Sigmoid colon (tissue), 4 donors: ENCODE measurements at regions not wholly inside any gene's neighbourhood (a gene's known extent, or its start where the extent isn't known, plus 50 kb on each side); places are given as distances from the start of the nearest gene placed in this dataset.

Experiments
- EP300 ChIP-seq, 4 donors: sonication (generic); formaldehyde crosslinking; IDR thresholded peaks; one replicate each; pipeline ENCODE4 v1.6.1; 2017; ENCODE audit warnings: antibody characterized with exemption in 4 of 4
- POLR2A ChIP-seq, 2 donors: fragments of 450-650 bp; IDR thresholded peaks; one replicate each; pipeline ENCODE4 v1.6.1; 2016; ENCODE audit warnings: antibody characterized with exemption in 2 of 2, mild to moderate bottlenecking in 2 of 2, moderate library complexity in 2 of 2
- POLR2AphosphoS5 ChIP-seq, 4 donors: sonication (generic); formaldehyde crosslinking; IDR thresholded peaks; one replicate each; pipeline ENCODE4 v1.6.1; 2017; ENCODE audit warnings: antibody characterized with exemption in 4 of 4
- TF ChIP-seq, protein P1 (sequence below), 4 experiments: fragments of 450-650 bp in 3 of 4; fragments of 200-600 bp in 1 of 4; IDR thresholded peaks; one replicate each; pipeline ENCODE4 v1.5.1; 2016 to 2019; ENCODE audit warnings: antibody characterized with exemption in 4 of 4, mild to moderate bottlenecking in 3 of 4, moderate library complexity in 2 of 4

DNA sequence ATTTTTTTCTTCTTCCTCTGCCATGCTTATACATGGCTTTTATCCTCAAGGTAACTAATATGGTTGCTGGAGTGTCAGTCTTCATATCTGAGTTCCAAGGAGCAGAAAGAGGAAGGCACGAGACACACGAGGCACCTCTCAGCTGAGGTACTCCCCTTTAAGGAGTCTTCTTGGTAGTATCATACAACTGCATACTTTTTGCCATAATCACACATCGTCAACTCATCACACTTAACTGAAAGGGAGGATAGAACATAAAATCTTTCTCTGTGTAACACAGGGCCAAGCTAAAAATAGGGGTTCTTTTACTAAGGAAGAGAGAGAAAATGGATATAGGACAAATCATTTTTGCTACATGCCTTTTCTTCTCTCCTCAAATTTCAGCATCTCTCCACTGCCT lies 104.2 kb downstream of the OXSM start:
- TF ChIP-seq, protein P1, sequence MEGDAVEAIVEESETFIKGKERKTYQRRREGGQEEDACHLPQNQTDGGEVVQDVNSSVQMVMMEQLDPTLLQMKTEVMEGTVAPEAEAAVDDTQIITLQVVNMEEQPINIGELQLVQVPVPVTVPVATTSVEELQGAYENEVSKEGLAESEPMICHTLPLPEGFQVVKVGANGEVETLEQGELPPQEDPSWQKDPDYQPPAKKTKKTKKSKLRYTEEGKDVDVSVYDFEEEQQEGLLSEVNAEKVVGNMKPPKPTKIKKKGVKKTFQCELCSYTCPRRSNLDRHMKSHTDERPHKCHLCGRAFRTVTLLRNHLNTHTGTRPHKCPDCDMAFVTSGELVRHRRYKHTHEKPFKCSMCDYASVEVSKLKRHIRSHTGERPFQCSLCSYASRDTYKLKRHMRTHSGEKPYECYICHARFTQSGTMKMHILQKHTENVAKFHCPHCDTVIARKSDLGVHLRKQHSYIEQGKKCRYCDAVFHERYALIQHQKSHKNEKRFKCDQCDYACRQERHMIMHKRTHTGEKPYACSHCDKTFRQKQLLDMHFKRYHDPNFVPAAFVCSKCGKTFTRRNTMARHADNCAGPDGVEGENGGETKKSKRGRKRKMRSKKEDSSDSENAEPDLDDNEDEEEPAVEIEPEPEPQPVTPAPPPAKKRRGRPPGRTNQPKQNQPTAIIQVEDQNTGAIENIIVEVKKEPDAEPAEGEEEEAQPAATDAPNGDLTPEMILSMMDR (IDR thresholded peaks at IDR 0.05) = no peak
- TF ChIP-seq POLR2AphosphoS5 (IDR thresholded peaks at IDR 0.05) (no peak), EP300 (IDR thresholded peaks at IDR 0.05) (no peak), POLR2A (IDR thresholded peaks at IDR 0.05) (no peak)
